ENCODE measurements at regions not wholly inside any gene's neighbourhood (a gene's known extent, or its start where the extent isn't known, plus 50 kb on each side); places are given as distances from the start of the nearest gene placed in this dataset.

DNA sequence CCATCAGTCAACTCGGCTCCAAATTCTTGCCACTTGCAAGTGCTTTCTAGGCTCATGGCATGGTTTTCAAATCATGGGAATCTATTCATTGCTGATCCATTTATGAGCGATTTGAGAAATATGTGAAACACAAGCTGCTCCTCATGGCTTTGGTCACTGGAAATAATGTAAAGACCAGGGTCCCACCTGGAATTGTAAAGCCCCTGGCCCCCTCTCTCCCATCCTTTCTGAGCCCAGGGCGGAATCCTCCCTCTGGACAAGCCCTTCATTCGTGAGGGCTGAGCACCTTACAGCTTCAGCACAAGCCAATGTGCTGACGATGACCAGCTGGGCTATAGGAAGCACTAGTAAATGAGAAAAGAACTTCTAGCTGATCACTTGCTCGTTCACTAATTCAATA is 96.0 kb downstream of the RNASET2 start:
- TF ChIP-seq CTCF (IDR thresholded peaks at IDR 0.05), result no peak
- intact Hi-C loops (cut with DNase I; ENCODE audit: low total_unique reads), result no loop called here
- peaks cover 0 to 9% of the 10 kb centered on the region in 2 donors for H3K27me3 ChIP-seq
- H3K27ac ChIP-seq, result no peak overlapping the region
- H3K36me3 ChIP-seq, result no peaks in the 10 kb centered on the region
- DNase-seq, result no peak
- H3K9me3 ChIP-seq, result no peaks in the 10 kb centered on the region
- H3K4me3 ChIP-seq, result no peak overlapping the region
- peaks cover 0 to 17% (median 10%) of the 10 kb centered on the region in 4 donors for H3K4me1 ChIP-seq

- Histone ChIP-seq H3K27me3 (peaks cover 0 to 4% of the 10 kb centered on the region in 2 donors), H3K4me3 (no peak overlapping the region), H3K4me1 (no peaks in the 10 kb centered on the region), H3K27ac (no peak overlapping the region), H3K9me3 (no peaks in the 10 kb centered on the region), H3K36me3 (no peaks in the 10 kb centered on the region)
- no peak for TF ChIP-seq CTCF (IDR thresholded peaks at IDR 0.05)
- no peak for DNase-seq
- intact Hi-C loops (cut with DNase I; ENCODE audit: low total_unique reads), result no loop called here
These were observed 100.9 kb downstream of the RNASET2 start for GRCh38 chr6:166855416-166855815.

- H3K4me3 ChIP-seq, result no peak overlapping the region
- no peaks in the 10 kb centered on the region for H3K36me3 ChIP-seq
- H3K27ac ChIP-seq, result no peak overlapping the region
- intact Hi-C loops (cut with DNase I; ENCODE audit: low total_unique reads), result no loop called here
- no peaks in the 10 kb centered on the region for H3K4me1 ChIP-seq
- DNase-seq, result no peak
- TF ChIP-seq CTCF (IDR thresholded peaks at IDR 0.05), result no peak
- peaks cover 0 to 4% of the 10 kb centered on the region in 2 donors for H3K27me3 ChIP-seq
- H3K9me3 ChIP-seq, result no peaks in the 10 kb centered on the region
These were observed 102.7 kb downstream of the RNASET2 start for GRCh38 chr6:166853371-166854325.

DNA sequence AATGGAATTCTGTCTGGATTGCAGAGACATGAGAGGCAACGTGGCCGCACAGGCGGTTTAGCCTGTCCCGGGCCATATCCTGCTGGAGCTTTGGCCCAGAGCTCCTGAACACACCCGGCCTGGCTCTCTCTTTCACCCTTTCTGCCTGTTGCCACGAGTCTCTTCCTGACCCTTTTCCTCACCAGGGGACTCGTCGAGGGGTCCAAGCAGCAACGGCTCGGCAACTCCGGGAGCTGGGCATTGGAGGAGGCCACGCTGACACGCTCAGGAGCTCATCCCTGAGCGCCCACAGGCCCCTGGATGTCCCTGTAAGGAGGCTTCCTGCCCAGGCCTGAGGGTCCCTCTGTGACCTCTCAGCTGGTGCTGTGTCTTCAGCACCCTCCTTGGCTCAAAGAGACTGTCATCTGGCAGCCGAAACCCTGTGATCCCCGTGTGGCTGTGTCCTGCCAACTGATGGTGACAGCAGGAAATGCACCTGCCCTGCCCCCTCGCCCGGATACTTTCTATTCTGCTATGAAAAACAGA is 103.8 kb downstream of the RNASET2 start:
- H3K36me3 ChIP-seq, result no peaks in the 10 kb centered on the region
- no peaks in the 10 kb centered on the region for H3K27me3 ChIP-seq
- no peaks in the 10 kb centered on the region for H3K9me3 ChIP-seq
- no peak overlapping the region for H3K4me3 ChIP-seq
- intact Hi-C loops (cut with DNase I; ENCODE audit: low total_unique reads), result no loop called here
- DNase-seq, result no peak
- H3K4me1 ChIP-seq, result no peaks in the 10 kb centered on the region
- H3K27ac ChIP-seq, result no peak overlapping the region
- TF ChIP-seq CTCF (IDR thresholded peaks at IDR 0.05), result no peak

GRCh38 chr6:166851911-166852310 is 104.4 kb downstream of the RNASET2 start:
- H3K27me3 ChIP-seq, result no peaks in the 10 kb centered on the region
- TF ChIP-seq CTCF (IDR thresholded peaks at IDR 0.05), result no peak
- intact Hi-C loops (cut with DNase I; ENCODE audit: low total_unique reads), result no loop called here

More at GRCh38 chr6:166851911-166852310, 104.4 kb downstream of the RNASET2 start:
- no peak overlapping the region for H3K4me3 ChIP-seq
- no peaks in the 10 kb centered on the region for H3K4me1 ChIP-seq
- no peak for DNase-seq
- no peaks in the 10 kb centered on the region for H3K36me3 ChIP-seq
- no peaks in the 10 kb centered on the region for H3K9me3 ChIP-seq
- H3K27ac ChIP-seq, result no peak overlapping the region
